Pancreas (tissue), 10 donors: ENCODE measurements at regions not wholly inside any gene's neighbourhood (a gene's known extent, or its start where the extent isn't known, plus 50 kb on each side); places are given as distances from the start of the nearest gene placed in this dataset.
A peak's percentile ranks its signal among the peaks of the same experiment; 100 is the strongest.
"Not testable (repeated sequence)": the region's sequence is repeated elsewhere in the genome, so short reads cannot be mapped to it uniquely, and the experiment has no call there.

Experiments used
- ATAC-seq, 4 donors: fragments of 200-7000 bp; cut with Tn5 transposase; one replicate each; pipeline versions ENCODE4 v1.8.0 to v1.9.1; 2020; ENCODE audit warnings: mild to moderate bottlenecking in 4 of 4, moderate library complexity in 4 of 4
- DNase-seq, 6 donors: peaks; one replicate each; pipeline ENCODE4 v3.0.0-alpha.2; 2020
- FAIRE-seq: peaks from 2 replicates; lab custom pipeline; 2012; peaks lifted over from hg19 to GRCh38; lab: Jason Lieb, UNC
- H3K27ac ChIP-seq, 4 donors: fragments of 200-600 bp; sonication (generic); 1 replicate in 3 of 4; 2 replicates in 1 of 4; pipeline versions ENCODE4 v1.5.0 to v1.8.0; 2020
- H3K27me3 ChIP-seq, 4 donors: fragments of 200-600 bp; one replicate each; pipeline ENCODE4 v1.8.0; 2021
- H3K36me3 ChIP-seq, 3 donors: fragments of 200-600 bp; sonication (generic) in 1 of 3; one replicate each; pipeline versions ENCODE4 v1.5.0 to v1.8.0; 2020 to 2021
- H3K4me1 ChIP-seq, 3 donors: fragments of 200-600 bp; one replicate each; pipeline ENCODE4 v1.8.0; 2021
- H3K4me3 ChIP-seq, 4 donors: fragments of 200-600 bp; sonication (generic) in 2 of 4; one replicate each; pipeline versions ENCODE4 v1.5.0 to v1.8.0; 2020 to 2021
- H3K9me3 ChIP-seq, 4 donors: fragments of 200-600 bp; one replicate each; pipeline ENCODE4 v1.8.0; 2021
- WGBS, 2 donors: extraction: QIAGEN DNeasy Blood & Tissue Kit; methylation state at CpG; one replicate each; pipeline ENCODE4 v1.1.7; 2013; 5-methylcytosine and 5-hydroxymethylcytosine counted together
- intact Hi-C, 3 donors: fragments of 100-400 bp; cut with DNase I; formaldehyde crosslinking; loops; one replicate each; pipeline versions ENCODE4 v1.11.1 to v1.14.2; 2022
- TF ChIP-seq, protein P1 (sequence below), 4 donors: fragments of 200-600 bp; sonication (generic) in 3 of 4; IDR thresholded peaks; one replicate each; pipeline versions ENCODE4 v1.5.0 to v1.8.0; 2021; ENCODE audit warnings: antibody characterized with exemption in 4 of 4
- donor health status: healthy with polysubstance abuse.
- donor health status: DM: no; HTN: no; CAD: no; lungs with moderate emphysema.
- donor health status: DM: no; HTN: no; CAD: no.
- donor health status: control.
- donor health status: control.
- donor health status: Bipolar disorder and iron deficiency.
- donor health status: DM: yes; HTN: yes; CAD: no.
- donor health status: DM: no; HTN: no; CAD: no.
- donor health status: DM: no; HTN: no; CAD: no.
- donor health status: DM: yes; HTN: yes; CAD: no.

DNA sequence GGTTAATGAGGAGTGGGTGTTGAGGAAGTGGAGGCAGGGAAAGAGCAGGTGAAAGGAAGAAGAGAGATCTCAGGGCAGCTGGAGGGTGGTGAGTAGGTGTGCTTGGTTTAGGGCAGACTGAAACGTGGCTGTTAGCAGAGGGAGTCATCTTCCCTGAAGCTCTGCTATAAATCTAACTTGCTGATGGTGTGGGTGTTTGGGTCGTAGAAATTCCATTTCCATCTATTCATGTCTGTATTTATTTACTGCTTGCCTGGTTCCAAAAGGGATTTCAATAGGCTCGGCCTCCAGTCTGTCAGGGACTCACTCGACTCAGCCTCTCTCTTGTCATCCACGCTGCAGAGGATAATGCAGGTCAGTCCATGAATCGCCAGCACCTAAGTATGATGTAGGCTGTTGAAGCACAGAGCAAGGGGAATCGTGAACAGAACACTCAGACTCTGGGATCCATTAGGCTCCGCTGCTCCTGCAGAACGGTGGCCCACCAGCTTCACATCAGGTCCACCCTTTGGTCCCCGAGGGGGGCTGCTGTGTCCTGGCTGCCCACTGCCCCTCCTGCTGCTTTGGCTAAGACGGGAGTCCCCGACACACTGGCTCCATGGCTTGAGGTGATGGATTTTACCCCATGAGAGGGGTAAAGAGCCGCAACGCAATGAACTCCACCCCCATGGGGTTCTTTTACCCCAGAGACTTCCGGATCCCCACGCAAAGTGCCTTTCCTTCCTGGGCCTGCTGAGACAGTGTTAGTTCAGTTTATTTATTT, 156.2 kb downstream of the RHOU start:
- Histone ChIP-seq H3K4me3 (no peak overlapping the region), H3K4me1 (no peaks in the 10 kb centered on the region), H3K27ac (no peak overlapping the region), H3K9me3 (no peaks in the 10 kb centered on the region), H3K27me3 (no peaks in the 10 kb centered on the region), H3K36me3 (no peaks in the 10 kb centered on the region)
- intact Hi-C loops, result no loop called here
- 84 to 87% methylated on average over 16 of the region's 16 CpGs for WGBS, 2 donors
- FAIRE-seq (no peak), ATAC-seq (no peak), DNase-seq (no peak)
- TF ChIP-seq, protein P1, sequence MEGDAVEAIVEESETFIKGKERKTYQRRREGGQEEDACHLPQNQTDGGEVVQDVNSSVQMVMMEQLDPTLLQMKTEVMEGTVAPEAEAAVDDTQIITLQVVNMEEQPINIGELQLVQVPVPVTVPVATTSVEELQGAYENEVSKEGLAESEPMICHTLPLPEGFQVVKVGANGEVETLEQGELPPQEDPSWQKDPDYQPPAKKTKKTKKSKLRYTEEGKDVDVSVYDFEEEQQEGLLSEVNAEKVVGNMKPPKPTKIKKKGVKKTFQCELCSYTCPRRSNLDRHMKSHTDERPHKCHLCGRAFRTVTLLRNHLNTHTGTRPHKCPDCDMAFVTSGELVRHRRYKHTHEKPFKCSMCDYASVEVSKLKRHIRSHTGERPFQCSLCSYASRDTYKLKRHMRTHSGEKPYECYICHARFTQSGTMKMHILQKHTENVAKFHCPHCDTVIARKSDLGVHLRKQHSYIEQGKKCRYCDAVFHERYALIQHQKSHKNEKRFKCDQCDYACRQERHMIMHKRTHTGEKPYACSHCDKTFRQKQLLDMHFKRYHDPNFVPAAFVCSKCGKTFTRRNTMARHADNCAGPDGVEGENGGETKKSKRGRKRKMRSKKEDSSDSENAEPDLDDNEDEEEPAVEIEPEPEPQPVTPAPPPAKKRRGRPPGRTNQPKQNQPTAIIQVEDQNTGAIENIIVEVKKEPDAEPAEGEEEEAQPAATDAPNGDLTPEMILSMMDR (IDR thresholded peaks at IDR 0.05), result no peak

DNA sequence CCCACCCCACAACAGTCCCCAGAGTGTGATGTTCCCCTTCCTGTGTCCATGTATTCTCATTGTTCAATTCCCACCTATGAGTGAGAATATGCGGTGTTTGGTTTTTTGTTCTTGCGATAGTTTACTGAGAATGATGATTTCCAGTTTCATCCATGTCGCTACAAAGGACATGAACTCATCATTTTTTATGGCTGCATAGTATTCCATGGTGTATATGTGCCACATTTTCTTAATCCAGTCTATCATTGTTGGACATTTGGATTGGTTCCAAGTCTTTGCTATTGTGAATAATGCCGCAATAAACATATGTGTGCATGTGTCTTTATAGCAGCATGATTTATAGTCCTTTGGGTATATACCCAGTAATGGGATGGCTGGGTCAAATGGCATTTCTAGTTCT, 156.9 kb downstream of the RHOU start:
- H3K4me3 ChIP-seq, H3K27me3 ChIP-seq, H3K9me3 ChIP-seq, FAIRE-seq, ATAC-seq, H3K36me3 ChIP-seq, H3K4me1 ChIP-seq, H3K27ac ChIP-seq, intact Hi-C loops, DNase-seq: not testable (repeated sequence)
- 90 to 100% methylated on average over 3 of the region's 4 CpGs for WGBS, 2 donors

- Histone ChIP-seq H3K9me3 (no peaks in the 10 kb centered on the region), H3K4me1 (no peaks in the 10 kb centered on the region), H3K36me3 (no peaks in the 10 kb centered on the region), H3K27me3 (no peaks in the 10 kb centered on the region), H3K4me3 (no peak overlapping the region), H3K27ac (no peak overlapping the region)
- TF ChIP-seq, protein P1 (IDR thresholded peaks at IDR 0.05), result no peak
- no peak for ATAC-seq
- intact Hi-C loops, result no loop called here
- 81 to 90% methylated on average over 10 of the region's 10 CpGs for WGBS, 2 donors
- no peak for DNase-seq
- FAIRE-seq, result no peak
Observed at GRCh38 chr1:228894442-228894989, 159.2 kb downstream of the RHOU start.

- WGBS, 2 donors, result 87 to 98% methylated on average over 9 of the region's 9 CpGs
- intact Hi-C loops, result no loop called here
- H3K4me1 ChIP-seq, result peaks cover 0 to 4% (median 0%) of the 10 kb centered on the region in 3 donors
- no peaks in the 10 kb centered on the region for H3K36me3 ChIP-seq
- H3K27me3 ChIP-seq, result no peaks in the 10 kb centered on the region
- no peaks in the 10 kb centered on the region for H3K9me3 ChIP-seq
- TF ChIP-seq, protein P1 (IDR thresholded peaks at IDR 0.05), result no peak
- no peak overlapping the region for H3K27ac ChIP-seq
- no peak for FAIRE-seq
- no peak for ATAC-seq
- H3K4me3 ChIP-seq, result no peak overlapping the region
- DNase-seq, result no peak
Observed at GRCh38 chr1:228897901-228898300, 162.6 kb downstream of the RHOU start.

DNA sequence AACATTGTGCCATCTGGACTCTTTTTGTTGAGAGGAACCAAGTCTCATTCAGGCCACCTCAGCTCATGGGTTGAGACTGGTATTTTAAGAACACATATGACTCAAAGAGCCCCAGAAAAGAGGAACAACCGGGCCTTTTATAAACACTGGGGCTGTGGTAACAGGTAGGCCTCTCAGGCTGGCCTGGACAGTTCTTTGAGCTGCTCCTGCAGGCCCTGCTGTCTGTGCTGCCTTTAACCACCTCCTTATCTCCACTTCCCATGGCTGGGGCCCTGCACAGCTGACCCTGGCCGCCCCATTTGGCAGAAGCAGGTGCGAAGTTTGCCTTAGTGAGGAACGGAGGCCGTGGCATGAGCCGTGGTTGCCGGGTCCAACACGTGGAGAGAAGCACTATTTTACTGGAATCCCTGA, 163.3 kb downstream of the RHOU start:
- H3K36me3 ChIP-seq, result no peaks in the 10 kb centered on the region
- ATAC-seq, result peak in 1 of 4 donors; percentile 15
- no peak overlapping the region for H3K27ac ChIP-seq
- peaks cover 4 to 9% (median 4%) of the 10 kb centered on the region in 3 donors for H3K4me1 ChIP-seq
- DNase-seq, result no peak
- H3K27me3 ChIP-seq, result no peaks in the 10 kb centered on the region
- H3K9me3 ChIP-seq, result no peaks in the 10 kb centered on the region
- H3K4me3 ChIP-seq, result no peak overlapping the region
- TF ChIP-seq, protein P1 (IDR thresholded peaks at IDR 0.05), result no peak
- no peak for FAIRE-seq
- intact Hi-C loops, result no loop called here
- 66 to 86% methylated on average over 8 of the region's 8 CpGs for WGBS, 2 donors
